ENCODE measurements at regions not wholly inside any gene's neighbourhood (a gene's known extent, or its start where the extent isn't known, plus 50 kb on each side); places are given as distances from the start of the nearest gene placed in this dataset.
"Not testable (repeated sequence)": the region's sequence is repeated elsewhere in the genome, so short reads cannot be mapped to it uniquely, and the experiment has no call there.

DNA sequence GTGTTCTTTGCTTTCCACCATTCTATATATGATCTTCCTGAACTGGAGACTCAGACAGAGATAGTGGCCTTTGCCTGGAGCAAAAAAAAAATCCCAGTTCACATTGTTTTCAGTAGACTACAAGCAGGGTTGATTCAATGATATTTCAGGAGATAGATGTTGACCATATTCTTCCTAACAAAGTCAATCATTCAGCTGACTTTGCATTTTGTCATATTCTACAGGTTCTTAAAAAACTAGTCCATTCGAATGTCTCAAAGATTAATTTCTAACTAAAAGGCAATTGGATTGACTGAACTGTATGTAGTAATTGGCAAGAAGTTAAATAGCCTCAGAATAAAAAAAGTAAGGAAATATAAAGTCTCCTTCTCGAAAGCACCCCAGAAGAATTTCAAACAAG, 479.5 kb downstream of the NKX6-1 start:
- DNase-seq (ENCODE audit: low read depth, low spot score) = no peak

DNA sequence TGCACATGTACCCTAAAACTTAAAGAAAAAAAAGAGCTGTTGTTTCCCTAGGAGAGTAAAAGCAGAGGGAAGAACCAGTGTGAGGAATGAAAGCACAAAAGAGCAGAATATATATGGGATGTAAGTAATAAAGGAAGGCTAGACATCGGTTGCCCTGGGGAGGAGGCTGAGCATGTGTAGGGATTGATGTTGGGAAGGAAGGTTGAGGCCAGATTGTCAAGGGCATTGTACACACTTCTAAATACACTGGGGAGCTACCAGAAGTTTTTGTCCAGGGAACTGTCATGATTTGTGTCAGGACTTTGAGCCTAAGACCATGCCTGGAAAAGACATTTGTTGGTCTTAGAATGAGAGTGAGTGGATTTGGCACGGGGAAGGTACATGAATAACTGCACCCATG, 467.1 kb downstream of the GPAT3 start:
- no peak for DNase-seq (ENCODE audit: low read depth, low spot score)

DNA sequence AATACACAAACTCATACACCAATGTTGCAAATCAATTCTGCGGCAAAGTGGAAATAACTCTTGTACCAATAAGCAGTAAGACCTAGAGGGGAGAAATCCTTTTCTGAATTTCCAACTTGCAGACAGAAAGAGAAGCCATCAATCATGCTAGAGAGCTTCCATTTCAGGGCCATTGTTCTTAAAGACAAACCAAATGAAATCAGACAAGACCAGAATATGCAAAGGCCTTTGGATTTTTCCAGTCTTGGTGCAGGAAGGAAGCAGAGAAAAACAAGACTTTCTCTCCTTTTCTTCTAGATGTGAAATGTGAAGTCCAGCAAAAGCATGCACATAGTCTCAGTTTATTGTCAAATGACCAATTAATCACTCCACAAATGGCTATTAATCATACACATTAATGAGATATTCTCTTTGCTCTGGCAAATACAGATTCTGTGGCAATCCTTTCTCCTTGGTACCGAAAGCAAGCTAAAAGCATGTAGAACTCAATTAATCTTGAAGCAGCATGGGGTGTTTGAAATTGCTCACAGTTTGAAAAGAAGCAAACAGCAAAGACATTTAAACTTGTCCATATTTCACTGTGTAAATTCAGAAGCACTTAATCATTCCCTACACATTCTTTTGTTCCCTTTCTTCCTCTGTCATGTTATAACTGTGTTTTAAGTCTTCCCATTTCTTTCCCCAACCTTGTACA, 466.1 kb downstream of the GPAT3 start:
- DNase-seq (ENCODE audit: low read depth, low spot score) = no peak

DNA sequence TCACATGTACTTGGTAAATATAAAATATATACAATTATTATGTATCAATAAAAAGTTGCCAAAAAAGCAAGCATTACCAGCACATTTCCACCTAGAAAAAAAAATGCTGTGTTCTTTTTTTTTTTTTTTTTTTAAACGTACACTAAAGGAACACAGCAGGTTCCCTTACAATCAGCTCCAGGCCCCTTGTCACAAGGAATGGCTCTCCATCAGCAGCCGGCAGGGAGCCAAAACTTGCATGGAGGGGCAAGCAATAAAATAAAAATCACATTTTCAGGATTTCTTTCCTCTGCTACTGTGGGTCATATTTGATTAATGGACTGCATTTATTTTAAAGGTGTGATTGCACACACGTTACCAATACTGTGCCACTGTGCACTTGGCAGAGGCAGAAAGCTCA, 460.3 kb downstream of the GPAT3 start:
- DNase-seq (ENCODE audit: low read depth, low spot score) = no peak

DNA sequence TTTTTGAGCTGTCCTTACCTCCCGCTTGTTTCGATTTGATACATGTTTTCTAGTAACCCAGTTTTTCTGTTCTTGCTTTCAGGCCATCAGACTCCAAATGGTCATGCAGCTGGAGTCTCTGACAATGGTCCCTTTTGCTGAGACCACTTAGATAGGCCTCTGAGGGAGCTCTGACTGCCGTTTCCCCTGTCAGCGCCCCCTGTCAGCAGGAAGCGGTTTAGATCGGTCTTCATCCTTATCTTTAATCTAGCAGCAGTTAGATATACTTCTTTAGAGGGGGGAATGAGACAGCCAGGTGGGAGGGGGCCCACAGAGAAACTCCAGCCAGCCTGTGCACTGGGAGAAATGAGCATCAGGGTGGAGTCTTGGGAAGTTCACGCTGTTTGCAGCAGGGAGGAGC, 457.9 kb downstream of the GPAT3 start:
- no peak for DNase-seq (ENCODE audit: low read depth, low spot score)

DNA sequence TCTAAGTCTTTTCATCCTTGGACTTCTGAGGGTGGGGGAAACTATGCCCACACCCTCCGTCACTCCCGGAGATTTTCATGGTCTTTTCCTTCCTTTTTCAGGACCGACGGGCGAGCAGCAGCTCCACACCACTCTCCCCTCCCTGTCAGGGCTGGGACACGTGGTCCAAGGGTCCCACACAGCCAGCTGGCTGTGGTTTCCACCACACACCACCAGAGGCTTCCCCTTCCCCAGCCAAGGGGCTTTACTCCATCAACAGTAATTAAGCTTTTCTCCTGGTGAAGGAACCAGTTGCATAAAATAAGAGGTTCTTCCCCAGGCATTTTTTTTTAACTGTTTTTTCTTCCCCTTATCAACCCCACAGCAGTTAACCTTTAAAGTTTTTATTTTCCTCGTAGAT, 453.9 kb downstream of the GPAT3 start:
- no peak for DNase-seq (ENCODE audit: low read depth, low spot score)

DNA sequence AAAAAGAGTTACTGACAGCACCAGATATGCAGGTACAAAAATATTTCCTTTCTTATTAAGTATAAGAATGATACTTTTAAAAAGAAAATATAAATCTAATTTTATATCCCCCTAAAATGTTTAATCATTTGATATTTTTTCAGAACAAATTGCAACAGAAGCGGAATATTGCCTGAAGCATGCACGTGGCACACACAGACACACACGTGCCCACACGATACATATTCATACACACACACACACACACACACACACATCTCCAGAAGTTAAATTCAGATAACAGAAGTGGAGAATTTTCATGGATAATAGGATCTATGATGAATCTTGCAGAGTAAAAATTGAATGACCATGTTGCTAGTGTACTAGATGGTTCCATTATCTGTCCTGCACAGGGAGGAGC, 445.2 kb downstream of the GPAT3 start:
- DNase-seq (ENCODE audit: low read depth, low spot score) = no peak

DNA sequence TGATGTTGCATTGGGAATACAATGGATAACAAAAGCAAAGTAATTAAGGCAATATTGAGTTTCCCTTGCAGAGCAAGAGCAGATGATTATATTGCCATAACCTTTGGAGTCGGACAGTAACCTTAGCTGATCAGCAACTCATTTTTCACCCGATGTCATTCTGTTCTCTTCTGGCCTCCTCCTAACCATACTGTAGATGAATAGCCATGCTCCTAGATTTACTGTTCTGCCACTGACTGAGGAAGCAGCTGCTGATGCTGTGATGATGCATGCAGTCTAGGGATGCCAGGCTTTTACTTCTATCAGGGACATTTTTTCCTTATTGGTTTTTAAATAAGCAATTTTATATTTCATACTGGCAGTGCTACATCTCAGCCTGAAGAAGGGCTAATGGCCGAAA, 443.9 kb downstream of the GPAT3 start:
- DNase-seq (ENCODE audit: low read depth, low spot score) = no peak

DNA sequence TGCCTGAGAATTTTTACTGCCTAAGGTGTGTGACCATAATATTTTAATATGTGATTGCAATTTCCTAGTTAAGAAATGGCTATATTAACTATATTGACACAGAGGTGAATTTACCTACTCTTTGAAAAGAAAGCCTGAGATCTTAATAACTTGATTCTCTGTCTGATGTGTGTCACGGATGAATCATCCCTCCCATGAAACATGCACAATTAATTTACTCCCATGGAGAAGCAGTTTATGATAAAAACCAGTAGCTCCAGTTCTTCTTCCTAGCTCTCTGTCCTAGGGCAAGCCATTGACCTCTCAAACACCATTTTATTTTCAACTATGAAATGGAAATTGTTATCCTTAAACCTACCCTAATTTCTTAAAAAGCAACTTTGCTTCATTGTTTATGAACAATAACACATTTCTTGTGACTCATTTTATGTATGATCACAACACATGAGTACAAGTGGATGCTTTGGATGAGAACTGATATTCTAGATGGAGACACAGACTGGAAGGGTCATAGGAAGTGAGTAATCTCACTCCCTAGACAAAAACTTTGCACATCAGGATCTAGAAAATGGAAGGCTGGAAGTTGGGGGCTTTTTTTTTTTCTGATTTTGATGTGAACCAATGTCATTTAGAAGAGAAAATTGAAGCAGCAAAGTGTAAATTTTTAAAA, 438.3 kb downstream of the GPAT3 start:
- no peak for DNase-seq (ENCODE audit: low read depth, low spot score)

DNA sequence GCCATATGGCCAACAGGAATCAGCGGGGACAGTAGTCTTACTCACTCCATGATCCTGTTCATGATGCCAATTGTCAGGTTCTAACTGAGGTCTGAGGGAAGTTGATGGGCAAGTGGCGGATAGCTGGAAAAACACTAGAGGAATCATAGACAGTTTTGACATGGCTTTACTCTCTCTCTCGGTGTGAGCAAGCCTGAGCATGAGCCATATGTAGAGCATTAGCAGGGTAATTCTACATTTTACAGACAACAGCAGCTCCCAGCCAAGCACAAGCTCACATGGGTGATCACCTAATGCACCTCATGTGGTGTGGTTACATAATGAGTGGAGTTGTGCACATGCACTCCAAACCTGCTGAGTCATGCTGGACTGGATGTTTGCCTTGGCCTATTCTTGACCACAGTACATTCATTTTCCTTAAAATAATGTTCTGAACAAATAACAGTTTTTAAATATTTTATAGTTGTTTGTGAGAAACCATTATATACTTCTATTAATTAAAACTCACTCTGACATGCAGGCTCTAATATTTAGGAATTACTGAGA, 429.2 kb downstream of the GPAT3 start:
- no peak for DNase-seq (ENCODE audit: low read depth, low spot score)

DNA sequence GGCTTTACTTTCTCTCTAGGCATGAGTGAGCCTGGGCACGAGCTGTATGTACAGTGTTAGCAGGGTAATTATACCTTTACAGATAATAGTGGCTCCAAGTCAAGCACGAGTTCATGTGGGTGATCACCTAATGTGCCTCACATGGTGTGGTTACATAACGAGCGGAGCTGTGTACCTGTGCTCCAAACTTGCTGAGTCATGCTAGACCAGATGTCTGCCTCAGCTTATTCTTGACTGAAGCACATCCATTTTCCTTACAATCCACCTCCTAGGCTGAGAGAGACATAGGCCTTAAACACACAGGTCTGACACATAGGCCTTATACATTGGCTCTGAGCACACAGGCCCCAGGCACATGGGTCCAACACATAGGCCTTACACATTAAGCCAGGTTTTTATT, 426.6 kb downstream of the GPAT3 start:
- no peak for DNase-seq (ENCODE audit: low read depth, low spot score)

DNA sequence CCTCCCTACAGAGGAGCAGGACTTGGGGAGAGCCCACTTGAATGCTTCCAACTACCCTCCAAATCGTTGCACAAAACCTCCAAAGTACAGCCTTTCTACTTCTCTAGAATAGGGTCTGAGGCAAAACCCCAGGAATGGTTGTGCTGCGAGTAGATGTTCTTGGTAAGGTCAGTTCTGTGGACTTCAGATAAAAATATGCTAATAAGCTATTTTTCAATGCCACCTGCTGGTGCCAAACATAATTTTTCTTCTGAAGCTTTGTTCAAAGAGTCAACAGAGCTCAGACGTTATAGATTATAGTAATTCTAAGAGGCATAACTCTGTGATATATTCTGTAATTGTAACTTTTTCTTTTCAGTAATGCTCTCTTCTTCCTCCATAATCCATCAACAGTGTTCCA, 425.7 kb downstream of the GPAT3 start:
- no peak for DNase-seq (ENCODE audit: low read depth, low spot score)

DNA sequence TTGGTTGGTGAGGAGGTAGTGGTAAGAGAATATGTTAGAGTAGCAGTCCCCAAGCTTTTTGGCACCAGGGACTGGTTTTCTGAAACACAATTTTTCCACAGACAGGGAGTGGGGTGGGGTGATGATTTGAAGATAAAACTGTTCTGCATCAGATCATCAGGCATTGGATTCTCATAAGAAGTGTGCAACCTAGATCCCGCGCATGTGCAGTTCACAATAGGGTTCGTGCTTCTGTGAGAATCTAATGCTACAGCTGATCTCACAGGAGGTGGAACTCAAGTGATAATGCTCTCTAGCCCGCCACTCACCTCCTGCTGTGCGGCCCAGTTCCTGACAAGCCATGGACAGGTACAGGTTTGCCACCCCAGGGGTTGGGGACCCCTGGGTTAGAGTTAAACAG, 423.3 kb downstream of the GPAT3 start:
- no peak for DNase-seq (ENCODE audit: low read depth, low spot score)

DNA sequence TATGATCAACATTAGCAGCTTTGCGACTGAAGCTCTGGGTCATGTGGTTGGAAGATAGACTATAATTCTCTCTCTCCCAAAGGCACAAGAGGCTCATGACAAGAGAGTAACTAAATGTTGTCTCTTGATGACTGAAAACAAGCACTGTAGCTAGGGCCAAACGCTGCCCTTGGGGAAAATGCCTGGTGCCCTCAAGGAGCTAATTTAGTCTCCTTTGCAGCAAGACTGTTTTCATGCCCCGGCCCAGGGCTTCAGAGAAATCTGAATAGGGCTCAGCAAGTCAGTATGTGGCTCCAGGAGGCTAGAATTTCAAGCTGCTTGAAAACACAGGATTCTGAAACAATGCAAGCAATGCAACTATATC, 411.9 kb downstream of the GPAT3 start:
- DNase-seq (ENCODE audit: low read depth, low spot score) = no peak

DNA sequence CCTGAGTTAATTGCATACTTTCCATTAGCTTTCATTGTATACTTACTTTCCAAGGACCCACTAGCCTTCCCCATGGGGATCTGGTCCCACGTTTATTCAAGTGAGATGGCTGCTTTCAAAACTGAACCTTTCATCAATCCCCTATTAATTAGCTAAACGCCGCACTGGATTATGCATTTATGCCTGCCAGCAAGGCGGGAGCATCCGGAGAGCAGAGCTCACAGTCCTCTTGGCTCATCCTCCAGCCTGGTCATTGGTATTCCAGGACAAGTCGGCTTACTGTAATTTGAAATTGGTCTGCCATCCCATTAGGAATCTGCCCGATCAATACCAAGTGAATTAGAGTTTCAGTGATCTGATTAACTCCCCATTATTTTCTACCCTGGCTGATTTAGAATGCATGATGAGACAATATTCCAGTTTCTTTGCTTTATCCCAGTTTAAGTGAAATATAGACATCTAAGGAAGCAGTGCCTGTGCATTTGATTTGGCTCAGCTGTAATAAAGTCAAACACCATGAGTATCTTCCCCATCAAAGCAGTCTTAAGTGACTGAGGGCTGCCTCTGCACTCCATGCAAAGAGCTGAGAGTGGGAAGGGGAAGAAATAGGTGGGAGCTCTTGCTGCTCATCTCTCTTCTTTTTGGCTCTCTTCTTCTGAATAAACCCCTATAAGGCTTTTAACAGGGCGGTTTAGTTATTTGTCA, 411.4 kb downstream of the GPAT3 start:
- DNase-seq (ENCODE audit: low read depth, low spot score) = no peak

DNA sequence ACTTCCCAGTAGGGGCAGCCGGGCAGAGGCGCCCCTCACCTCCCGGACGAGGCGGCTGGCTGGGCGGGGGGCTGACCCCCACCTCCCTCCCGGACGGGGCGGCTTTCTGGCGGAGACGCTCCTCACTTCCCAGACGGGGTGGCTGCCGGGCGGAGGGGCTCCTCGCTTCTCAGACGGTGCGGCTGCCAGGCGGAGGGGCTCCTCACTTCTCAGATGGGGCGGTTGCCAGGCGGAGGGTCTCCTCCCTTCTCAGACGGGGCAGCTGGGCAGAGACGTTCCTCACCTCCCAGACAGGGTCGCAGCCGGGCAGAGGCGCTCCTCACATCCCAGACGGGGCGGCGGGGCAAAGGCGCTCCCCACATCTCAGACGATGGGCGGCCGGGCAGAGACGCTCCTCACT, 407.8 kb downstream of the GPAT3 start:
- DNase-seq (ENCODE audit: low read depth, low spot score) = not testable (repeated sequence)

DNA sequence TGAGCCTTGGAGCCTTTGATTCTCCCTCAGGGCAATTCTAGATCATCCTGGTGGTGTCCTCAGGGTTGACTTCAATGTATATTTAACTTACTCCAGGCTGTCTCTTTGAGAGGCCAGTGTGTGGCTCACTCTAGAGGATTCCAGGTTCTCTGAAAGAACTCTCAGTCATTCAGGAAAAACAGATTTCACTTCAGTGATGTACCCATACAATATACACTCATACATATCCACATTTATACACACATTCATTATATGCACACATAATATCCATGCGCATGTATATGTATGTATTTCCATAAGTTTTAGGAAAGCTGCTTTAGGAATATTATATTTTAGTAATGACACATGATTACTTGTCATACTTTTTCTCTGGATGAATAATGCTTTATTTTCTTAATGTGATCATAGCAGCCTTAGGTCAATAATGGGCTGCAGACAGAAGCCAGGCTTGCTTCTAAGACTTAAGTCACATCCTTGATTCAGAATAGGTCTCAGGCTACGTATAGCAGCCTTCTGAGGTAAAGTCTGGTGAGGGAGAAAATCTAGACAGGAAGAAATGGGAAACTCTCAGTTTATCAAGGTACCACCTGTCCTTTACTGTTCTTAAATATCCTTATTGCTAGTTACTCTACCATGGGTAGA, 397.0 kb downstream of the GPAT3 start:
- no peak for DNase-seq (ENCODE audit: low read depth, low spot score)

DNA sequence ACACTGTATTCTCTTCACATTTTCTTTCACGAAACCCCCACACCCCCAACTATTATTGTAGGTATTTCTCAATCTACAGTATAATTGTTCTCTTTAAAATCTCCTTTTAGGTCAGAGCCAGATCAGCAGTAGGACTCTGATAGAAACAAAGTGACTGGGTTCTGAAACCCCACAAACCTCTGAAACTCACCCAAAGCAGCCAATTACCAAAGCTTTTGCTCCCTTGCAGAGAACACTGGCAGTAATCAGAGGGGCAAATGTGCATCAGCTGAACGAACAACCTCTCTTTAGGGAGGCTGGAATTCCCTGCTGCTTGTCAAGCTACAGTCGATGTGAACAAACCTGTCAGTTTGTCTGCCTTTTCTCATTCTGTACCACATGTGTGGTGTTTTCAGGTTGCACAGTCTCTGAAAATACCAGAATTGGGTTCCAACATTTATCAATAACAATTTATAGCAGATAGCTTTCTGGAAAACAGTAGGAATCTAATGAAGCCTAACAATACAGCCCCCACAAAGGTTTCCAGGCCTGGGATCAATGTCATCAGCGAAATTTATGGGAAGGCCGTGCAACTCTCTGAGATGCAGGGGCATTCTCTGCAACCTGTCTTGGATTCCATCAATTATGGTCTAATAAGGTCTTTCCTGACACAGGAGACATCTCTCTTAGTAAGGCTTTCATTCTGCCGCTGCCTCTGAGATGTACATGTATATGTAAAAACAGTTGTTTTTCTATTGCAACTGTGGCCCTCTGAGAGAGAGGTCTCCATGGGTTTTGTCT, 395.9 kb downstream of the GPAT3 start:
- DNase-seq (ENCODE audit: low read depth, low spot score) = no peak

DNA sequence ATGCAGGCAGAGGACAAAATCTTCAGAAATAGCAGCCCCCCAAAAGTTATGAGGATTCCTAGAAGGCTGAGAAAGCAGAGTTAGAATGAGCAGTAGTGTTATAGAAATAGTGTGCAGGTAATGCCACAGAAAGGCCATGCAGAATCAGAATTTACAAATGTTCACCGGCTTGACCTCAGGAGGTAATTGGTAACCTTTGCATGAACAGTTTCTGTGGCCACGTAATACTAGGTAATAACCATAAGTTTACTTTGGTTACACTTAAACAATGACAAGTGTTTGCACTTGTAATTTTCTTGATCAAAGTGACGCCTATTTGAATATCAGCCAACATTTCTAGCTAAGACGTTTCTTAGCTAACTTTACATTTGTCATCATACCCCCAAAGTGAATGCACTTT, 393.6 kb downstream of the GPAT3 start:
- DNase-seq (ENCODE audit: low read depth, low spot score) = no peak

DNA sequence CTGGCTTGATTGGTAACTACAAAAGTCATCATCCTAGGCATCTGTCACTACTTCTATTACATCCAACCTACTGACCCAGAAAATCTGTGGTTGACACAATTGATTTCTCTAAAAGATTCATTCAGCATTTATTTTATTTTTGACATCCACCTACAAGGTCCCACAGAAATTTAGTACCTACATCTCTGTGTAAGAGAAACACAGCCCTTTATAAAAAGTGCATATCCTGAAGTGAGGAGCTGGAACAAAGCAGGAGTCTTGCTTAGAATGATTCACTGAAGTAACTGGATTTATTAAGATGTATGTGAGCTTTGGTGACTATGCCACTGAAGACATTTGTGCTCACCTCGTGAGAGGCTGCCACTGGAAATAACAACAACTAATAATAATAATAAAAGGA, 391.0 kb downstream of the GPAT3 start:
- DNase-seq (ENCODE audit: low read depth, low spot score) = no peak

DNA sequence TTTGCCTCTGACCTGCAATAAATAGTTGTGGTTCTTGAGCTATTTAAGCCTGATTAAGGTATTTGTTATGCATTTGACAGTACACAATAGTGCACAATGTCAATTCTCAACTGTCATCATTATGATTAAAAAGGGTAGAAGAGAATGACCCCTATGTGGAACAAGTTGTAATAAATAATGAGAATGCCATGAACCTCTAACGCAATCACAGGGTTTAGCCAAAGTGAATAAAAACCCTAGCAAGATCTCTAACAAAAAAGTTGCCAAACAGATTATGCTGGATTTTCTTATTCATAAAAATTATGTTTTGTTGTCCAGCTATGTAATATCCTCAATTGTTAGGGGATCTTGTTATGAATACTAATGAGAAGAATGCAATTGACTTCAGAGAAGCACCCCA, 387.4 kb downstream of the GPAT3 start:
- DNase-seq (ENCODE audit: low read depth, low spot score) = no peak

DNA sequence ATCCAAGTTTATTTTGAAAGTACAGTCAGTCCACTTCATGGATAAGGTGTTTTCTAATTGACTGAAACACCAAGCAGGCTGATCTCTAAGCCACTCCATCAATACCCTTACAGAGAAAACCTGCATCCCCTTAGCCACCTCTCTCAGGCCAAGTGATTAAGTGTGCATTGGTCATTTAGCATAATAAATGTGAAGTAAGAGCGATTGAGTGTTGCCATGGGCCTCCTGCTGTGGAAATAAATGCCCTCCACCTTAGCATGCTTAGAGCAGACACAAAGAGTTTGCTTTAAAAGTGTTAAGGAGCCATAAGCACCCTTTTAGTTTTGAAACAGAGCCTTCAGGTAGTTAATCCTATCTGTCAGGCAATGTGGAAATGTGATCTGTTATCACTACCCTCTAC, 386.5 kb downstream of the GPAT3 start:
- DNase-seq (ENCODE audit: low read depth, low spot score) = no peak

Measured in smooth muscle cell of the brain vasculature (primary cell).